ENCODE measurements at regions not wholly inside any gene's neighbourhood (a gene's known extent, or its start where the extent isn't known, plus 50 kb on each side); places are given as distances from the start of the nearest gene placed in this dataset.
"Not testable (repeated sequence)": the region's sequence is repeated elsewhere in the genome, so short reads cannot be mapped to it uniquely, and the experiment has no call there.

DNA sequence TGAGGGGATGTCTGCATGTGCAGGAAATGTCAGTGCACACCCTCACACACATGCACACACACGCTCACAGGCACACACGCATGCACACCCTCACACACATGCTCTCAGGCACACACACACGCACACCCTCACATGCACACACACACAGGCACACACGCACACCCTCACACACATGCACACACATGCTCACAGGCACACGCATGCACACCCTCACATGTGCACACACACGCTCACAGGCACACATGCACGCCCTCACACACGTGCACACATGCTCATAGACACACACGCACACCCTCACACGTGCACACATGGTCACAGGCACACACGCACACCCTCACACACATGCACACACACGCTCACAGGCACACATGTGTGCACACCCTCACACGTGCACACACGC, 77.6 kb upstream of the ZNF469 start:
- DNase-seq = no peak

DNA sequence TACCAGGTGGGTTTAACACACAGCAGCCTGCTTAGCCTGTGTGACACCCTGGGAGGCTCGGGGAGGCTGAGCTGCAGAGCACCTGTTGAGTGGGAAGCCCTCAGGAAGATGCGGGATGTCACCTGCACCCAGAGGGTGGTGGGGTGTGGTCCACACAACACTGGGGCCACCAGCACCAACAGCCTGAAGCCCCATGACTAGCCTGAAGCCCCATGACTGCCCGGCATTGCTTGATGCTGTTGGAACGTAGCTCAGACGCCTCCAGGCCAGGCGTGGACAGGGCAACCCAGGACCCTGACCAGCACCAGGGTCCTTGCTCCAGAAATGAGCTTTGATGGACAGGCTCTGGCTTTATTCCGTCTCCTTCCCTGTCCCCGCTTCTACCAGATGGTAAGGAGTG, 76.3 kb upstream of the ZNF469 start:
- no peak for DNase-seq

DNA sequence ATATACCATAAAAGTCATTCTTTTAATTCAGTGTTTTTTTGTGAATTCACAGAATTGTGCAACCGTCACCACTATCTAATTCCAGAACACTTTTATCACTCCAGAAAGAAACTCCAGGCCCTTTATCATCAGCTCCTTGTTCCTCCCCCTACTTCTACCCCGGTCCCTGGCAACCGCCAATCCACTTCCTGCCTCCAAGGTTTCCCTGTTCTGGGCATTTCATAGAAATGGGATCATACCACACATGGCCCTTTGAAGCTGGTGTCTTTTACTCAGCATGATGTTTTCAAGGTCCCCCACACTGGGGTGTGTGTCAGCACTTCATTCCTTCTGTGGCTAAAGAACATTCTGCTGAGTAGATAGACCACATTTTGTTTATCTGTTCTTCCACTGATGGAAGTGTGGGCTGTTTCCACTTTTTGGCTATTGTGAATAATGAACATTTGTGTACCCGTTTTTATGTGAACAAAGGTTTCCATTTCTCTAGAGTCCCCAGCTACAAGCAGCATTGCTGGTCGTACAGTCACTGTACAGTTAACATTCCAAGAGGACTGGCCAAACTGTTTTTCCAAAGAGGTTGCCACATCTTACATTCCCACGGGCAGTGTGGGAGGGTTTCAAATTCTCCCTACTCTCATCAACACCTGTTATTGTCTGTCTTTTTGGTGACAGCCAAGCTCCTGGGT, 75.8 kb upstream of the ZNF469 start:
- no peak for DNase-seq

DNA sequence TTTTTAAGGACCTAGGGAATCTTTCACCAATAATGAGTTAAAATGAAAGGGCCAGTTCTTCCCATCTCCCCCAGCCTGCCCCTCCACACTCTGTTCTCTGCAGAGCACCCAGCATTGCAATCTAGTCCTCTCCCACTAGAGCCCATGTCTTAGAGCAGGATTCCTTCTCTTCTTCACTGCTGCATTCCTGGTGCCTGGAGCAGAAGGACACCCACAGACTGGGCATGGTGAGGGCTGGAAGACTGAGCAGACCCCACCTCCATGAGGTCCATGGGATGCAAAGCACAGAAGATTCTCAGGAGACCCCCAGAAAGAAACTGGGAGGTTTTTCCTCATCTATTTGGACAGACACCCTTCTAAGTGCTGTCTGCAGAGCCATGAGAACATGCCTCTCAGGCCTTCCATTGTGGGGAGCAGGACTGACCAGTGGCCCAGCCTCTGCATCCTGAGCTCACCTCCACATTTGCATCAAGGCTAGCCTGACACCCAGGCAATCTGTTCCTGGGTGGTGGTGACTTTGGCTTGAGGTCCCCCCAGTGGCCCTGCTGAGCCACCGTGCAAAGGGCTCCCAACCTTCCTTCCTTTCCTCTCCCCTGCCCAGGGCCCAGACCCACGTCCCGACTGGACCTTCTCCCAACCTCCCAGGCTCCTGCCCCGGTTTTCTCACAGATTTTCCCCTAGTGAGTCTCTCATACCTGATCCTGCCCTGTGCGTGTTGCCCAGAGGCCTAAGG, 74.2 kb upstream of the ZNF469 start:
- DNase-seq = no peak

GRCh38 chr16:88309174-88309907, 73.4 kb upstream of the ZNF469 start:
- DNase-seq = no peak

- no peak for DNase-seq
These were observed 72.9 kb upstream of the ZNF469 start for GRCh38 chr16:88309908-88310265.

DNA sequence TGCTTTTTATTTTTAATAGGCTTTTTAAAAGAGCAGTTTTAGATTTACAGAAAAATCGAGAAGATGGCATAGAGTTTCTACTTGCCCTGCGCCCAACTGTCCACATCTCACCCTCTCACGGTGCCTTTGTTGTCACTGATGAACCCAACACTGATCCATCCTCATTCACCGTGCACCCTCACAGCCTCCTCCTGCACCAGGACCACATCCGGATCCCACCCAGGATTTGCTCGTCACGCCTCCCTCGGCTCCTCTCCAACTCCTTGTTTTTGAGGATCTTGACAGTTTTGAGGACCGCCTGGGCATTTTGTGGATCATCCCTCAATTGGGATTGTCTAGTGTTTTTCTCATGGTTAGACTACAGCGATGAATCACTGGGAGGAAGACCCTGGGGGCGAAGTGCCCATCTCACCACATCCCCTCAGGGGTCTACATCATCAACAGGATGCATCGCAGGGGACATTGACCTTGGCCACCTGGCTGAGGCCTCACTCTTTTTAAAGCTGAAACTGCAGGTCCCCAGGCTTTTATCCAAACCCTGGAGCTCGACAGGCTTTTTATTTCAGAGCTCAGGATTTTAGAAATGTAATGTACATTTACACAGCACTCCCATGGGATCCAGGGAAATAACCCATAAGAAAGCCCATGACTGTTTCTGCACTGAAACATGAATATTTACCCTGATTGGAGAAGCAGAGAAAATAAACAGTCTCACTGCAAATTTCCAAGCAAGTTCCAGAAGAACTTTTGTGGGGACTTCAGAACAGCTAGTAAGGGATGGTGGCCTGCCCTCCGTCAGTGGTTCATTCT, 71.8 kb upstream of the ZNF469 start:
- no peak for DNase-seq

- DNase-seq = not testable (repeated sequence)
These were observed 70.9 kb upstream of the ZNF469 start for GRCh38 chr16:88311860-88312259.

DNA sequence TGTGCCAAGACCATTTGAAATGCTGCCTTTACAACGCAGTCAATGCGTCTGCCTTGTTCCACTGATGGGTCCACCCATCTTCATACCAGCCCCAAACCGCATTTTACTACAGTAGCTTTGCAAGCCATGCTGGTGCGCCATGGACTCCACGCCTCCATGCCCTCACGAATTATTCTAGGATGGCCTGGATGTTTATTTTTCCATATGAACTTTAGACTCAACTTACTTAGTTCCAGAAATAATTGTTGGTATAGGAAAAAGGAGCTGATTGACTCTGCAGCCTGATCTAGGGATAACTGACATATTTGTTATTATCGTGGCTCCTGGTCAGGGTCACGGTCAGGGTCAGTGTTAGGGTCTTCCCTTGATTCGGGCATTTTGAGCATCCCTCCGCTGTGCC, 70.0 kb upstream of the ZNF469 start:
- no peak for DNase-seq

GRCh38 chr16:88314991-88315542, 67.7 kb upstream of the ZNF469 start:
- no peak for DNase-seq

GRCh38 chr16:88315543-88316105, 67.1 kb upstream of the ZNF469 start:
- DNase-seq = no peak

DNA sequence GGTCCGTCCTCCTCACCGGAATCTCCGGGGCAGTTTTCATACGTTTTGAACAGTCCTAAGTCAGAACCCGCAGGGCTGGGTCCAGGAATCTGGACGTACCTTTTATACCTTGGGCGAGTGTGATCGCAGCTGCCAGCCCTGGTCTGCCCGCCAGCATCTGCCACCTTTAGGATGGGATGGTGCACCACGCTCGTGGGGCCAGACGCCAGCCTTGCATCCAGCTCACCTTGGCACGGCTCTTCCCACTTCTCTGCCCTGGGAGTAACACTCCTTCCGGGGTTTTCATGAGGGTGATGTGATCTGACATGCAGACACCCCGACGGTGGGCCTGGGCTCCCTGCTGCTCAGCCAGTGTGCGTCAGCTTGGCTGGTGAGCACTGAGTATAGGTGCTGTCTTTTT, 66.6 kb upstream of the ZNF469 start:
- no peak for DNase-seq

DNA sequence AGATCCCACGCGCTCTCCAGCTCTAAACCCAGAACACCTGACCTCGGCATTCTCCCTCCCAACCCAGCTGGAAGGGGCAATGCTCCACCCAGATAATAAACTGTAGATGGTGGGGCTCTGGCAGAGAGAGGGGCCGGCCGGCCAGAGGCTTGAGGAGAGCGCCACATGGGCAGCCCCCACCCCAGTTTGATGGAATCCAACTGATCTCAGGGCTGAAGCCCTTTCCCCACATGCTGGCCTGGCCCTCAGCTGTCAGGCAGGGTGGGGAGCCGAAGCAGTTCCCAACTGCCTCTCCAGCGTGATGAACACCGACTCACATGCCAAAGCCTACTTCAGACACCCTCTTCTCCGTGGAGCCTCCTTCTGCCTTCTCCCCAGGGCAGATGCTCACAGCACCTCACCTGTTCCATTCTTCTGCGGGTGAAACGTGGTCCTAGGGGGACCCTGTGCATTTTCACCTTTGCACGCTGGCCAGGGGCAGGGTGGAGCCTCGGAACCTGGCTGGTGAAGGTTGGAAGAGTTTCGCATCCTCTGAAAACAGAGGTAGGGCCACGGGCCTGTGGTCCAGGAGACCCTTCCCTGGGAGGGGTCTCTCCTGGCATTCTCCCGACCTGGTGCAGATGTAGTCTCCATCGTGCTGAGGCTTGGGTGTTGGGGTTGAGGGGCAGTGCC, 65.7 kb upstream of the ZNF469 start:
- no peak for DNase-seq

DNA sequence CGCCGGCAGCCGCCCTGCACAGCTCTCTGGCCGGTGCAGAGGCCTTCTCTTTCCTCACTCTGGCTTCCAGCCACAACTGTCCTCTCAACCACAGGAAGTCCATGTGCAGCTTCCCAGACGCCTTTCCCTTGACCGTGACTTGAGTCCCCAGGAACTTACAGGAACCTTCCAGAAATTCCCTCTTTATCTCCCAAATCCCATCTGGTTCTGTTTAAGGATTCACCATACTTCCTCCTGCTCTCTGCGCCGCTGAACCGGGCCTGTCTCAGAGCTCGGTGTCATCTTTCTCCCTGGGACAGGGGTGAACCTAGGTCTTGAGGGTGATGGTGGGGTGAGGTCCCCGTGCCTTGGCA, 65.2 kb upstream of the ZNF469 start:
- DNase-seq = no peak

DNA sequence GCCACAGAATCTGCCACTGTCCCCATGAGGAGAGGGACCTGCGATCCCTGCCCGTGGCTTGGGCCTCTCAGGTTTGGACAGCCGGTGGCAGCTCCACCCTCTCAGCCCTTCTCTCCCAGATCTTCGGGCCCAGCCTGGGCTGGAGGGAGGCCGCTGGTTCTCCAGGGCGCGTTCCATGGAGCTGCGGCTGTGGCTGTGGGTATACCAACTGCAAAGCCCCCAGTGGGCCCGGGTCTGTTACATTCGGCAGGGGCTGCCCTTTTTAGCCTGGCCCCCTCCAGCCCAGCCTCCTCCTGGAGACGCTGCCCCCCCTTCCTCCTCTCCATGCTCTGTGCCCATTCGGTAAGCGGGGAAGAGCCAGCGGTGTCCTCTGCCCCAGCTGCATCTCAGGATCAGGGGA, 64.7 kb upstream of the ZNF469 start:
- no peak for DNase-seq

DNA sequence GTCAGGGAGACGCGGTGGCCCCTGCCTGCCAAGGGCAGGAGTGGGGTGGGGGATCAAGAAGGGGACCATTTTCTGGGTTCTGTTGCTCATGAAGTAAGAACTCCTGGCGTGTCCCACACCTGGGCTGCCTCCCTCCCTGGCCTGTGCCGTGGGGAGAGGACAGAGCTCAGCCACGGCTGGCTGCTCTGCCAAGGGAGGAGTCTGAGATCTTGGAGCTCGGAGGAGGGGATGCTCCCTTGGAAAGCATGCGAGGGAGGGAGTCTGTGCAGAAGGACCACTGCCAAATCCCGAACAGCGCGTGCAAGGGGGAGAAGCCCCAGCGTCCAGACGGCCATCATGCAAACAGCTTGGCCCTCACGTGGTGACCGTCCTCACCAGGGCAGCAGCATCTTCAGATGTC, 64.2 kb upstream of the ZNF469 start:
- DNase-seq = no peak

DNA sequence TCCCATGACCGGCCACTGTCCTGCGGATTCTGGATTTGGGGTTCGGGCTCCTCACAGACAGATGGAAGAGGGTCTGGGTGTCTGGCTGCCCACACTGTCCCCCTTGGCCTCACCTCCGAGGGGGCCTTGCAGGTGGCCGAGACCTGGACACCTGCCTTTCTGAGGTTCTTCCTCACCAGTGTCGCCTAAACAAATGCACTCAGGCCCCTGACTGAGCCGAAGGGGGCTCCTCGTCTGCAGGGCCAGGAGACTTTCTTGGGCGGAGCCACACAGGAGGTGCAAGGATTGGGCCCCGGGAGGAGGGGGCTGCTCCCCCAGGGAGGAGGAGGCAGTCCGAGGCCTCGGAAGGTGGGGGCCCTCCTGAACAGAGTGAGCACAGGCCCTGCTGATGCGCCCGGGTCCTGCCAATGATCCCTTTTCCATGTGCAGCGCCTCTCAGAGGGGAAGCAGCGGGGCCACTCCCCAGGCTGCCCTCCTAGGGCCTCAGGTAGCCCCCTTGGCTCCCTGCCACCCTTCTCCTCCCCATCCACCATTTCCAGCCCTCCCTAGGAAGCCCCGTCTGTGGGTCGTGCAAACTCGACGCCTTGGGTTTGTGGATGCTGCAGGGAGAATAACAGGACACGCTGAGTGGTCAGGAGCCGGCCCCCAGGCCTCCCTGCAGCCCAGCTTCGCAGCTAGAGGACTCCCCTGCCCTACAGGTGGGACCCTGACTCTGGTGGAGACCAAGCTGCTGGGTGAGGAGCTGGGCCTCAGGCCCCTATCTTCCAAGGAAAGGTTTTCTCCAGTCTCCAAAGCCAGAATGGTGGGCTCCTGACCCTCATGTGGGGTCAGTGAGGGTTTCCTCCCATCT, 63.4 kb upstream of the ZNF469 start:
- DNase-seq = no peak

DNA sequence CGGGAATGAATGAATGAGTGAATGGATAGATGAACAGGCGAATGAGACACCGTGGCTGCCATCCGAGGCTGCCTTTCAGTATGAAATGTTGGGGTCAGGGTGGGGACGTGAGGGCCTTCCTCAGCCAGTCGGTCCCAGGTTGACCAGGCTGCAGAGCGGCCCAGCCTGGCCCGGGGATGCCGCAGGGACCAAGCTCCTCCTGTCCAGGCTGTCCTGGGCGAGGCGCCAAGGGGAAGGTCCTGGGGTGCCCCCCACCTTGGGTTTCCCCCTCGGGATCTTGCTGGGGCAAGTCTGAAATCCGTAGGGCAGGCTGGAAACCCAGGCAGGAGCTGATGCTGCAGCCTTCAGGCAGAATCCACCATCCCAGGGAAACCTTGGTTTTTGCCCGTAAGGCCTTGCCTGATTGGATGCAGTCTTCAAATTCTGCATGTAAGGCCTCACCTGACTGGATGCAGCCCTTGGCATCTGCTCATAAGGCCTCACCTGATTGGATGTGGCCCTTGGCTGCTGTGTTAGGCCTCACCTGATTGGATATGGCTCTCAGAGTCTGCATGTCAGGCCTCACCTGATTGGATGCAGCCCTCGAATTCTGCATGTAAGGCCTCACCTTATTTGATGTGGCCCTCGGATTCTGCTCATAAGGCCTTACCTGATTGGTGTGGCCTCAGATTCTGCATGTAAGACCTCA, 61.7 kb upstream of the ZNF469 start:
- DNase-seq = no peak

DNA sequence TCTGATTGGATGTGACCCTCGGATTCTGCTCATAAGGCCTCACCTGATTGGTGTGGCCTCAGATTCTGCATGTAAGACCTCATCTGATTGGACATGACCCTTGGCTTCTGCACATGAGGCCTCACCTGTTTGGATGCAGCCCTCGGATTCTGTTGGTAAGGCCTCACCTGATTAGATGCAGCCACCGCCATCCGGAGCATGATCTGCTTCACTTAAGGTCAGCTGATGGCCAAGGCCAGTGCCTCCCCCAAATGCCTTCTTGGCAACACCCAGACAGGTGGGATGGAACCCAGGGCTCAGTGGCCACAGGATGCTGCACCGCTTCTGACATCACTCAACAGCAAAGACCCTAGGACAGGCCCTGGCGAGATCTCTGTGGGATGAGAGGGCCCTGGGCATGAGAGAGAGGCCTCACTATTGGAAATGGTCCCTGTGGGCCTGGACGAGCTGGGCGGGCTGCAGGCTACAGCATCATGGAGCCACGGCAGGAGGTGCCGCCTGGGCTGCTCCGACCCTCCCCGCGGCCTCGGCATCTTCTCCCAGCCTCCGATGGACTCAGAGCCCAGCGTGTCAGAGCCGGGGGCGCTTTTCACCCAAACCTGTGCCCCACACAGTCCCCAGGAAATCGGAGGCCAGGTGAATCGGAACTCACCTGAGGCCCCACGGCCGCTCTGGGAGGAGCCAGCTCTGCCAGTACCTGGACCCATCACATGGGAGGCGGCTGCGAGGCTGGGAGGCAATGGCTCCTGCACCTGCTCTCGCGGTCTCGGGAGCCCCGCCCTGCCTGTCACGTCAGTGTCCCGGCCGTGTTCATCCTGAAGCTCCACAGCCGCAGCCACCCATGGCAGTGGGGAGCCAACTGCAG, 60.9 kb upstream of the ZNF469 start:
- no peak for DNase-seq
